OCI-LY1 (cell line): ENCODE measurements at regions not wholly inside any gene's neighbourhood (a gene's known extent, or its start where the extent isn't known, plus 50 kb on each side); places are given as distances from the start of the nearest gene placed in this dataset.
"Not testable (repeated sequence)": the region's sequence is repeated elsewhere in the genome, so short reads cannot be mapped to it uniquely, and the experiment has no call there.

Experiments
- EZH2 ChIP-seq: fragments of 200-600 bp; sonication (generic), shearing (Covaris generic); IDR thresholded peaks from 2 replicates; pipeline ENCODE4 v1.8.0; 2017; ENCODE audit warnings: borderline replicate concordance, mixed run types, mild to moderate bottlenecking, antibody characterized with exemption, low read length, moderate library complexity, mixed read lengths
- TF ChIP-seq, protein P1 (sequence below): fragments of 200-600 bp; sonication (generic), shearing (Covaris generic); IDR thresholded peaks from 2 replicates; pipeline ENCODE4 v1.5.1; 2017; ENCODE audit warnings: mild to moderate bottlenecking, antibody characterized with exemption, low read length, moderate library complexity, mixed read lengths

DNA sequence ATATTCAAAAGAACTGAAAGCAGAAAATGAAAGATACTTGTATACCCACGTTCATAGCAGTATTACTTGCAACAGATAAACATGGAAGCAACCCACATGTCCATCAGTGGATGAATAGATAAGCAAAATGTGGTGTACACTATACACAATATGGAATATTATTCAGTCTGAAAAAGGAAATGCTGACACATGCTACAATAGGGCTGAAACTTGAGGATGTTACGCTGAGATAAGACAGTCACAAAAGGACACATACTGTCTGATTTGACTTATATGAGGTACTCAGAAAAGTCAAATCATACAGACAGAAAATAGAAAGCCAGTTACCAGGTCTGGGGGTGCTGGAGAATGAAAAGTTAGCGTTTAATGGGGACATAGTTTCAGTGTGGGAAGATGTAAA, 76.5 kb upstream of the FBXO28 start:
- TF ChIP-seq, protein P1, sequence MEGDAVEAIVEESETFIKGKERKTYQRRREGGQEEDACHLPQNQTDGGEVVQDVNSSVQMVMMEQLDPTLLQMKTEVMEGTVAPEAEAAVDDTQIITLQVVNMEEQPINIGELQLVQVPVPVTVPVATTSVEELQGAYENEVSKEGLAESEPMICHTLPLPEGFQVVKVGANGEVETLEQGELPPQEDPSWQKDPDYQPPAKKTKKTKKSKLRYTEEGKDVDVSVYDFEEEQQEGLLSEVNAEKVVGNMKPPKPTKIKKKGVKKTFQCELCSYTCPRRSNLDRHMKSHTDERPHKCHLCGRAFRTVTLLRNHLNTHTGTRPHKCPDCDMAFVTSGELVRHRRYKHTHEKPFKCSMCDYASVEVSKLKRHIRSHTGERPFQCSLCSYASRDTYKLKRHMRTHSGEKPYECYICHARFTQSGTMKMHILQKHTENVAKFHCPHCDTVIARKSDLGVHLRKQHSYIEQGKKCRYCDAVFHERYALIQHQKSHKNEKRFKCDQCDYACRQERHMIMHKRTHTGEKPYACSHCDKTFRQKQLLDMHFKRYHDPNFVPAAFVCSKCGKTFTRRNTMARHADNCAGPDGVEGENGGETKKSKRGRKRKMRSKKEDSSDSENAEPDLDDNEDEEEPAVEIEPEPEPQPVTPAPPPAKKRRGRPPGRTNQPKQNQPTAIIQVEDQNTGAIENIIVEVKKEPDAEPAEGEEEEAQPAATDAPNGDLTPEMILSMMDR = not testable (repeated sequence)
- TF ChIP-seq EZH2 = not testable (repeated sequence)
